ENCODE measurements at regions not wholly inside any gene's neighbourhood (a gene's known extent, or its start where the extent isn't known, plus 50 kb on each side); places are given as distances from the start of the nearest gene placed in this dataset.

- Histone ChIP-seq H3K4me3 (ENCODE audit: low read length) (no peak overlapping the region), H3K27ac (ENCODE audit: low read length) (no peak overlapping the region), H3K9me3 (ENCODE audit: control insufficient read depth, low read length) (no peaks in the 10 kb centered on the region), H3K27me3 (ENCODE audit: control insufficient read depth, insufficient read depth) (no peaks in the 10 kb centered on the region), H3K4me1 (ENCODE audit: control insufficient read depth, insufficient read depth, low read length) (no peaks in the 10 kb centered on the region)
- ATAC-seq (no peak), DNase-seq (no peak)
- intact Hi-C loops (cut with DNase I) = no loop called here
- WGBS = 79% methylated on average over 5 of the region's 5 CpGs
These were observed 894.1 kb downstream of the SLC4A3 start for GRCh38 chr2:220521551-220521950.

DNA sequence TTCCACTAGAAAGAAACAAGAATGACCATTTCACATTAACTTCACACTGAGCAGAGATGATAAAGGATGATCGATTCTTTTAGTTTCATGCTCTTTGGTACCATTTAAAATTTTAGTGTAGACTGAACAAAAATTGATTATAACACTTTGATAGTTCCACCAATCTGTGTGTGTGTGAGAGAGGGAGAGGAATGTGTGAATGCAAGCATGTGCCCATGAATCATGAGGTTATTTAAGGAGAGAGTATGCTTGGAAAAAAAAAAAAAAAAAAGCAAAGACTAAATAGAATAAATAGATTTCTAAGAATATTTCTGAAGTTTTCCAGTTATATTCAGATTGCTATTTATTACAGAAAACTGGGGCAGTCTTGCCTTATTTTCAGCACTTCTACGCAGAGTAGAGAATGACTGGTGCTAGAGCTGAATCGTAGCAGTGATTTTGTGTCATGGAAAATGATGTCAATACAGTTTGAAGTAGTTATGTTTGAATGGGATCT is 900.8 kb downstream of the SLC4A3 start:
- no peak for ATAC-seq
- H3K4me3 ChIP-seq (ENCODE audit: low read length) = no peak overlapping the region
- 65% methylated on average over 3 of the region's 3 CpGs for WGBS

GRCh38 chr2:220531216-220531615 is 903.8 kb downstream of the SLC4A3 start:
- Histone ChIP-seq H3K27me3 (ENCODE audit: control insufficient read depth, insufficient read depth) (no peaks in the 10 kb centered on the region), H3K9me3 (ENCODE audit: control insufficient read depth, low read length) (no peaks in the 10 kb centered on the region), H3K4me1 (ENCODE audit: control insufficient read depth, insufficient read depth, low read length) (no peaks in the 10 kb centered on the region), H3K4me3 (ENCODE audit: low read length) (no peak overlapping the region), H3K27ac (ENCODE audit: low read length) (no peak overlapping the region)
- intact Hi-C loops (cut with DNase I) = no loop called here
- 81% methylated on average over 1 of the region's 1 CpG for WGBS
- no peak for DNase-seq
- no peak for ATAC-seq

More for the DNA sequence above, 900.8 kb downstream of the SLC4A3 start:
- Histone ChIP-seq H3K27me3 (ENCODE audit: control insufficient read depth, insufficient read depth) (no peaks in the 10 kb centered on the region), H3K4me1 (ENCODE audit: control insufficient read depth, insufficient read depth, low read length) (no peaks in the 10 kb centered on the region), H3K9me3 (ENCODE audit: control insufficient read depth, low read length) (no peaks in the 10 kb centered on the region), H3K27ac (ENCODE audit: low read length) (no peak overlapping the region)
- intact Hi-C loops (cut with DNase I) = no loop called here
- no peak for DNase-seq

GRCh38 chr2:220533485-220533884 is 906.1 kb downstream of the SLC4A3 start:
- no peak overlapping the region for H3K4me3 ChIP-seq (ENCODE audit: low read length)
- 71% methylated on average over 2 of the region's 2 CpGs for WGBS
- intact Hi-C loops (cut with DNase I) = no loop called here
- no peaks in the 10 kb centered on the region for H3K27me3 ChIP-seq (ENCODE audit: control insufficient read depth, insufficient read depth)
- no peaks in the 10 kb centered on the region for H3K9me3 ChIP-seq (ENCODE audit: control insufficient read depth, low read length)
- DNase-seq (no peak), ATAC-seq (no peak)
- no peaks in the 10 kb centered on the region for H3K4me1 ChIP-seq (ENCODE audit: control insufficient read depth, insufficient read depth, low read length)
- H3K27ac ChIP-seq (ENCODE audit: low read length) = no peak overlapping the region

DNA sequence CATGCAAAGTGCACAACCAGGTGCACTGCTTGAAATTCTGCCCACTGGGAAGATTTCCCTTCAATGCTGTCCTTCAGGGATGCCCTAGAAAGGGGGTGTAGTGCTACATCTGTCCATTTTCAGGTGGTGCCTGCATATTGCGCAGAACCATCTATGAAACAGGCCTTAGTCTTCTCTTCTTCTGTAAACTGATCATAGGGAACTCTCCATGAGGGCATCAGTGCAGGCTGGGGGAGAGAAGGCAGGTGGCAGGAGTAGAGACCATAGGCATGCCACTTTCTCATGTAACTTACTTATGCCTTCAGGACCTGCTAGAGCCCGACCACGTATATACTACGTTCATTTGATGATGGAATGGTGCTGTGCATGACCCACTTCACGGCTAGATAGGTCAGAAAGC is 912.1 kb downstream of the SLC4A3 start:
- no peak for DNase-seq
- no peak overlapping the region for H3K4me3 ChIP-seq (ENCODE audit: low read length)
- WGBS = 77% methylated on average over 5 of the region's 5 CpGs
- no peaks in the 10 kb centered on the region for H3K4me1 ChIP-seq (ENCODE audit: control insufficient read depth, insufficient read depth, low read length)
- no peak for ATAC-seq
- no peaks in the 10 kb centered on the region for H3K9me3 ChIP-seq (ENCODE audit: control insufficient read depth, low read length)
- intact Hi-C loops (cut with DNase I) = no loop called here
- H3K27ac ChIP-seq (ENCODE audit: low read length) = no peak overlapping the region
- no peaks in the 10 kb centered on the region for H3K27me3 ChIP-seq (ENCODE audit: control insufficient read depth, insufficient read depth)

DNA sequence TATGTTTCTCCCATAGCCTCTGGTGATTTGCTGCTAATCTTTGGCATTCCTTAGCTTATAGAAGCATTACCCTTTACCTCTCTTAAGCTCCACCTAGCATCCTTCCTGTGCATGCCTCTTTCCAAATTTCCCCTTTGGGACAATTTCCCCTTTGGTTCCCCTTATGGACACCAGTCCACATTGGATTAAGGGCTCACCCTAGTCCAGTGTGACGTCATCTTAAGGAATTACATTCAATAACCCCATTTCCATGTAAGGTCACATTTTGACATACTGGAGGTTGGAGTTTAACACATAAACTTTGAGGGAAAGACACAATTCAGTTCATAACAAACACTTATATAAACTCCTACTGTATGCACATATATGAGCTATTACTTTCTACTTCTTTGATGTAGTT is 916.6 kb downstream of the SLC4A3 start:
- ATAC-seq (no peak), DNase-seq (no peak)
- H3K4me1 ChIP-seq (ENCODE audit: control insufficient read depth, insufficient read depth, low read length) = no peaks in the 10 kb centered on the region
- H3K9me3 ChIP-seq (ENCODE audit: control insufficient read depth, low read length) = no peaks in the 10 kb centered on the region
- no peak overlapping the region for H3K27ac ChIP-seq (ENCODE audit: low read length)
- no peaks in the 10 kb centered on the region for H3K27me3 ChIP-seq (ENCODE audit: control insufficient read depth, insufficient read depth)
- intact Hi-C loops (cut with DNase I) = no loop called here
- H3K4me3 ChIP-seq (ENCODE audit: low read length) = no peak overlapping the region
- 67% methylated on average over 1 of the region's 1 CpG for WGBS

GRCh38 chr2:220550995-220551700 is 923.7 kb downstream of the SLC4A3 start:
- H3K27me3 ChIP-seq (ENCODE audit: control insufficient read depth, insufficient read depth) = no peaks in the 10 kb centered on the region
- ATAC-seq = no peak
- 85% methylated on average over 2 of the region's 2 CpGs for WGBS
- intact Hi-C loops (cut with DNase I) = no loop called here
- H3K4me3 ChIP-seq (ENCODE audit: low read length) = no peak overlapping the region
- H3K9me3 ChIP-seq (ENCODE audit: control insufficient read depth, low read length) = no peaks in the 10 kb centered on the region
- DNase-seq = no peak
- no peaks in the 10 kb centered on the region for H3K4me1 ChIP-seq (ENCODE audit: control insufficient read depth, insufficient read depth, low read length)
- H3K27ac ChIP-seq (ENCODE audit: low read length) = no peak overlapping the region

DNA sequence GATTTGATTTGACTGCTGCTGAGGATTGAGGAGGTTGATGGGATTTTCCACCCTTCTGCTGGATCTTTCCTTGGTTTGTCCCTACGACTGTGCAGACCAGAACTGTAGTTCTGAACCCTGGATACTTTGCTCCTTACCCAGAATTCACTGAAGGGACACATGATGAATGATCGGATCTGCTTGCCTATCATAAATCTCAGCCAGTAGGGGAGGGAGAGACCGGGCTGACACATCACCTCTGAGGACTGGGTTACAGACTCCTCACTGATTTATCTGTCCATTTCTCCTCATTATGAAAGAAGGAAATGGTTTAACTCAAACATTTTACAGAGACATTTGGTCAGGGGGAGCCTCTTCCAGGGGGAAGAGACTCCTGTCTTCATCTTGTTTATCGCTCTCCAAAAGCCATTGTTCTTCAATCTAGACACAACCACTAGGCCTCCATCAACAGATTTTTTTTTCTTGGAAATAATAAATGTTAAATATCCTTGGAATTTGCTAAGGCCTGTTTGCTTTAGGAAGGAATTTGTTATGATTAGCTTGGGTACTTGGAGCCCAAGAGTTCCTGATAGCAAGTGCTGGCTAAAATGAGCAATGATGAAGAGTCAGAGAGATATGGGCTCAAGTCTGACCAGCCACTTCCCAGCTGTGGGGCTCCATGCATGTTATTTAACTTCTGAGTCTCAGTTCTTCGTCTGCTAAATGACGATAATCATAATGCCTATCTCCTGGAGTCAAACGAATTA is 925.5 kb downstream of the SLC4A3 start:
- ATAC-seq (no peak), DNase-seq (no peak)
- Histone ChIP-seq H3K9me3 (ENCODE audit: control insufficient read depth, low read length) (no peaks in the 10 kb centered on the region), H3K4me1 (ENCODE audit: control insufficient read depth, insufficient read depth, low read length) (no peaks in the 10 kb centered on the region), H3K27ac (ENCODE audit: low read length) (no peak overlapping the region), H3K27me3 (ENCODE audit: control insufficient read depth, insufficient read depth) (no peaks in the 10 kb centered on the region), H3K4me3 (ENCODE audit: low read length) (no peak overlapping the region)
- 52% methylated on average over 7 of the region's 7 CpGs for WGBS
- intact Hi-C loops (cut with DNase I) = no loop called here

GRCh38 chr2:220555961-220556630 is 928.7 kb downstream of the SLC4A3 start:
- H3K4me1 ChIP-seq (ENCODE audit: control insufficient read depth, insufficient read depth, low read length) = no peaks in the 10 kb centered on the region
- no peak overlapping the region for H3K4me3 ChIP-seq (ENCODE audit: low read length)
- intact Hi-C loops (cut with DNase I) = no loop called here
- ATAC-seq = no peak
- no peaks in the 10 kb centered on the region for H3K9me3 ChIP-seq (ENCODE audit: control insufficient read depth, low read length)
- no peak overlapping the region for H3K27ac ChIP-seq (ENCODE audit: low read length)
- WGBS = 81% methylated on average over 3 of the region's 3 CpGs
- H3K27me3 ChIP-seq (ENCODE audit: control insufficient read depth, insufficient read depth) = no peaks in the 10 kb centered on the region
- no peak for DNase-seq

- WGBS = 41% methylated on average over 1 of the region's 1 CpG
- intact Hi-C loops (cut with DNase I) = no loop called here
- no peak for ATAC-seq
These were observed 929.2 kb downstream of the SLC4A3 start for GRCh38 chr2:220556658-220557057.

DNA sequence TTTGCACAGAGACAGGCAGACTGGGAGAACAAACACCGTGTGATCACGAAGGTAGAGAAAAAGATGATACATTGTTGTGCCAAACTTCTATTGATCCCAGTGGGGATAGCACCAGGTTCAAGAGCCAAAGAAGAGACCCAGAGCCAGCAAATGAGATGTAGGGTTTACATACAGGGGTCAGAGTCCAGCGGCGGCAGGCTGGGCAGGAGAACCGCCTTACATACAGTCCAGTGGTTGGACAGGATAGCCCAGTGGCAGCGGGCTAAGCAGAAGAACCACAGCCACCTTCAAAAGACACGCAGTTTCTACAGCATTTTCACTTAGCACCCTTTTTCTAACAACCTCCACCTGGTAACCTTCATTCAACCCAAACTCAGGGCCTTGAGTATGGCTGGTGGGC is 932.8 kb downstream of the SLC4A3 start:
- intact Hi-C loops (cut with DNase I) = no loop called here
- Histone ChIP-seq H3K27ac (ENCODE audit: low read length) (no peak overlapping the region), H3K9me3 (ENCODE audit: control insufficient read depth, low read length) (no peaks in the 10 kb centered on the region), H3K4me3 (ENCODE audit: low read length) (no peak overlapping the region), H3K4me1 (ENCODE audit: control insufficient read depth, insufficient read depth, low read length) (no peaks in the 10 kb centered on the region), H3K27me3 (ENCODE audit: control insufficient read depth, insufficient read depth) (no peaks in the 10 kb centered on the region)
- WGBS = 93% methylated on average over 7 of the region's 7 CpGs
- DNase-seq (no peak), ATAC-seq (no peak)

More at GRCh38 chr2:220556658-220557057, 929.2 kb downstream of the SLC4A3 start:
- DNase-seq = no peak
- no peak overlapping the region for H3K27ac ChIP-seq (ENCODE audit: low read length)
- H3K4me3 ChIP-seq (ENCODE audit: low read length) = no peak overlapping the region
- H3K9me3 ChIP-seq (ENCODE audit: control insufficient read depth, low read length) = no peaks in the 10 kb centered on the region
- H3K4me1 ChIP-seq (ENCODE audit: control insufficient read depth, insufficient read depth, low read length) = no peaks in the 10 kb centered on the region
- no peaks in the 10 kb centered on the region for H3K27me3 ChIP-seq (ENCODE audit: control insufficient read depth, insufficient read depth)
